ENCODE measurements at regions not wholly inside any gene's neighbourhood (a gene's known extent, or its start where the extent isn't known, plus 50 kb on each side); places are given as distances from the start of the nearest gene placed in this dataset.

GRCh38 chr4:148634476-148634875 is 192.3 kb upstream of the NR3C2 start:
- TF ChIP-seq CTCF (conservative IDR thresholded peaks at IDR 0.05 in 1 of 2, IDR thresholded peaks at IDR 0.05 in 1 of 2; ENCODE audit: low read depth in 1 of 2, low read length in 2 of 2): no peak
- DNase-seq (ENCODE audit: low read depth in 2 of 2): peak in 1 of 2 donors; percentile 38
- no peak overlapping the region for H3K27ac ChIP-seq (ENCODE audit: insufficient read depth, low read length)
- H3K27me3 ChIP-seq (ENCODE audit: control insufficient read depth, insufficient read depth, low read length): no peaks in the 10 kb centered on the region
- H3K4me1 ChIP-seq (ENCODE audit: control insufficient read depth, extremely low read depth, insufficient read depth, low read length): no peaks in the 10 kb centered on the region
- no peaks in the 10 kb centered on the region for H3K36me3 ChIP-seq (ENCODE audit: control insufficient read depth, insufficient read depth, low read length)
- no peak overlapping the region for H3K4me2 ChIP-seq (ENCODE audit: extremely low read depth, insufficient read depth, low read length)
- H4K20me1 ChIP-seq (ENCODE audit: control insufficient read depth, extremely low read depth, insufficient read depth, low read length): no peaks in the 10 kb centered on the region
- H3K4me3 ChIP-seq (replicated peaks in 1 of 4; ENCODE audit: control extremely low read depth in 1 of 4, insufficient read depth in 1 of 4, low read depth in 3 of 4, low read length in 4 of 4): no peak overlapping the region
- no peaks in the 10 kb centered on the region for H3K9me3 ChIP-seq (ENCODE audit: control insufficient read depth, insufficient read depth, low read depth, low read length)
- H2AFZ ChIP-seq (ENCODE audit: low read length): no peak overlapping the region
- no peak overlapping the region for H3K9ac ChIP-seq (ENCODE audit: insufficient read depth, low read length)
- H3K79me2 ChIP-seq (ENCODE audit: control insufficient read depth, insufficient read depth, low read length): no peaks in the 10 kb centered on the region

- no peak for DNase-seq (ENCODE audit: low read depth in 2 of 2)
- H3K36me3 ChIP-seq (ENCODE audit: control insufficient read depth, insufficient read depth, low read length): no peaks in the 10 kb centered on the region
- no peak overlapping the region for H2AFZ ChIP-seq (ENCODE audit: low read length)
- H3K27ac ChIP-seq (ENCODE audit: insufficient read depth, low read length): no peak overlapping the region
- no peaks in the 10 kb centered on the region for H3K4me1 ChIP-seq (ENCODE audit: control insufficient read depth, extremely low read depth, insufficient read depth, low read length)
- no peak for TF ChIP-seq CTCF (conservative IDR thresholded peaks at IDR 0.05 in 1 of 2, IDR thresholded peaks at IDR 0.05 in 1 of 2; ENCODE audit: low read depth in 1 of 2, low read length in 2 of 2)
- no peak for TF ChIP-seq EZH2 (IDR thresholded peaks at IDR 0.05; ENCODE audit: low read length, missing control alignments)
- no peaks in the 10 kb centered on the region for H3K9me3 ChIP-seq (ENCODE audit: control insufficient read depth, insufficient read depth, low read depth, low read length)
- no peaks in the 10 kb centered on the region for H3K79me2 ChIP-seq (ENCODE audit: control insufficient read depth, insufficient read depth, low read length)
- H3K27me3 ChIP-seq (ENCODE audit: control insufficient read depth, insufficient read depth, low read length): no peaks in the 10 kb centered on the region
- no peak overlapping the region for H3K4me2 ChIP-seq (ENCODE audit: extremely low read depth, insufficient read depth, low read length)
- no peaks in the 10 kb centered on the region for H4K20me1 ChIP-seq (ENCODE audit: control insufficient read depth, extremely low read depth, insufficient read depth, low read length)
- no peak overlapping the region for H3K4me3 ChIP-seq (replicated peaks in 1 of 4; ENCODE audit: control extremely low read depth in 1 of 4, insufficient read depth in 1 of 4, low read depth in 3 of 4, low read length in 4 of 4)
- H3K9ac ChIP-seq (ENCODE audit: insufficient read depth, low read length): no peak overlapping the region
Measured at GRCh38 chr4:148633720-148634119, 191.5 kb upstream of the NR3C2 start.

- H4K20me1 ChIP-seq (ENCODE audit: control insufficient read depth, extremely low read depth, insufficient read depth, low read length): no peaks in the 10 kb centered on the region
- H3K9ac ChIP-seq (ENCODE audit: insufficient read depth, low read length): no peak overlapping the region
- H3K9me3 ChIP-seq (ENCODE audit: control insufficient read depth, insufficient read depth, low read depth, low read length): no peaks in the 10 kb centered on the region
- no peaks in the 10 kb centered on the region for H3K27me3 ChIP-seq (ENCODE audit: control insufficient read depth, insufficient read depth, low read length)
- TF ChIP-seq CTCF (conservative IDR thresholded peaks at IDR 0.05 in 1 of 2, IDR thresholded peaks at IDR 0.05 in 1 of 2; ENCODE audit: low read depth in 1 of 2, low read length in 2 of 2) (no peak), EZH2 (IDR thresholded peaks at IDR 0.05; ENCODE audit: low read length, missing control alignments) (no peak)
- H2AFZ ChIP-seq (ENCODE audit: low read length): no peak overlapping the region
- DNase-seq (ENCODE audit: low read depth in 2 of 2): no peak
- H3K36me3 ChIP-seq (ENCODE audit: control insufficient read depth, insufficient read depth, low read length): no peaks in the 10 kb centered on the region
- no peak overlapping the region for H3K4me3 ChIP-seq (replicated peaks in 1 of 4; ENCODE audit: control extremely low read depth in 1 of 4, insufficient read depth in 1 of 4, low read depth in 3 of 4, low read length in 4 of 4)
- H3K79me2 ChIP-seq (ENCODE audit: control insufficient read depth, insufficient read depth, low read length): no peaks in the 10 kb centered on the region
- H3K4me1 ChIP-seq (ENCODE audit: control insufficient read depth, extremely low read depth, insufficient read depth, low read length): no peaks in the 10 kb centered on the region
- H3K27ac ChIP-seq (ENCODE audit: insufficient read depth, low read length): no peak overlapping the region
- H3K4me2 ChIP-seq (ENCODE audit: extremely low read depth, insufficient read depth, low read length): no peak overlapping the region
Measured at GRCh38 chr4:148632476-148632875, 190.3 kb upstream of the NR3C2 start.
